Heart left ventricle (tissue), 16 donors: ENCODE measurements at regions not wholly inside any gene's neighbourhood (a gene's known extent, or its start where the extent isn't known, plus 50 kb on each side); places are given as distances from the start of the nearest gene placed in this dataset.

Experiments
- ATAC-seq, 4 donors: fragments of 200-7000 bp; cut with Tn5 transposase; one replicate each; pipeline ENCODE4 v1.9.1; 2020 to 2022; ENCODE audit warnings: moderate library complexity in 4 of 4, mild to moderate bottlenecking in 3 of 4, moderate number of reproducible peaks in 1 of 4
- DNase-seq, 5 donors: peaks; one replicate each; pipeline ENCODE4 v3.0.0-alpha.2; 2020
- H3K27ac ChIP-seq, 12 donors: fragments of 200-600 bp; sonication (generic) in 4 of 12; one replicate each; pipeline versions ENCODE4 v1.5.0 to v1.8.0; 2016 to 2022; ENCODE audit warnings: mild to moderate bottlenecking in 2 of 12
- H3K27me3 ChIP-seq, 9 donors: fragments of 200-600 bp; sonication (generic) in 2 of 9; one replicate each; pipeline versions ENCODE4 v1.5.1 to v1.8.0; 2016 to 2022; ENCODE audit warnings: mild to moderate bottlenecking in 3 of 9
- H3K36me3 ChIP-seq, 9 donors: fragments of 200-600 bp; sonication (generic) in 2 of 9; one replicate each; pipeline versions ENCODE4 v1.5.0 to v1.8.0; 2018 to 2022; ENCODE audit warnings: mild to moderate bottlenecking in 2 of 9
- H3K4me1 ChIP-seq, 12 donors: fragments of 200-600 bp; sonication (generic) in 4 of 12; one replicate each; pipeline versions ENCODE4 v1.5.0 to v1.8.0; 2016 to 2022; ENCODE audit warnings: mild to moderate bottlenecking in 3 of 12
- H3K4me3 ChIP-seq, 12 donors: fragments of 200-600 bp; sonication (generic) in 4 of 12; one replicate each; pipeline versions ENCODE4 v1.5.0 to v1.8.0; 2017 to 2022; ENCODE audit warnings: mild to moderate bottlenecking in 9 of 12, moderate library complexity in 4 of 12
- H3K9me3 ChIP-seq, 12 donors: fragments of 200-600 bp; sonication (generic) in 4 of 12; one replicate each; pipeline versions ENCODE4 v1.5.0 to v1.8.0; 2016 to 2022; ENCODE audit warnings: mild to moderate bottlenecking in 1 of 12
- POLR2A ChIP-seq, 2 donors: fragments of 450-650 bp; IDR thresholded peaks; one replicate each; pipeline ENCODE4 v1.6.1; 2017; ENCODE audit warnings: antibody characterized with exemption in 2 of 2, mild to moderate bottlenecking in 2 of 2, moderate library complexity in 2 of 2
- WGBS, 4 donors: extraction: QIAGEN DNeasy Blood & Tissue Kit in 2 of 4; methylation state at CpG; one replicate each; pipeline versions ENCODE4 v1.1.5 to v1.1.7; 2013 to 2018; 5-methylcytosine and 5-hydroxymethylcytosine counted together
- intact Hi-C, 10 donors: fragments of 100-400 bp; cut with DNase I; formaldehyde crosslinking; loops; one replicate each; pipeline versions ENCODE4 v1.11.1 to v1.14.2; 2022
- TF ChIP-seq, protein P1 (sequence below), 12 donors: fragments of 200-600 bp; sonication (generic) in 4 of 12; IDR thresholded peaks; one replicate each; pipeline versions ENCODE4 v1.5.0 to v1.8.0; 2018 to 2022; ENCODE audit warnings: antibody characterized with exemption in 12 of 12, mild to moderate bottlenecking in 5 of 12
- donor health status: ischemic (EF 13 %, LVEDD 7.1; RV severe dilation, severe dysfunction).
- donor health status: healthy with polysubstance abuse.
- donor health status: DM: no; HTN: yes; CAD: no.
- donor health status: DM: no; HTN: no; CAD: no.
- donor health status: ischemic (EF 25% LVEDD 6.9; RV normal size, moderate dysfunction).
- donor health status: ischemic (EF 25% LVEDD 5.7; RV mildly dilated, moderate dysfunction).
- donor health status: healthy.
- donor health status: DM: yes; HTN: yes; CAD: no.
- donor health status: ischemic (EF 35%, LVEDD 5.7; RV mildly dilated, moderate dysfunction).
- donor health status: nonischemic (EF 11% LVEDD 7.7; RV severe dilation, severe dysfunction).
- donor health status: DM: yes; HTN: yes; CAD: no.
- donor health status: PGD.
- donor health status: ischemic (EF 29% LVEDD 5.4; RV normal size, mild dysfunction).
- donor health status: nonischemic (EF 23%, LVEDD 6.1; RV moderate dilation, normal function).

DNA sequence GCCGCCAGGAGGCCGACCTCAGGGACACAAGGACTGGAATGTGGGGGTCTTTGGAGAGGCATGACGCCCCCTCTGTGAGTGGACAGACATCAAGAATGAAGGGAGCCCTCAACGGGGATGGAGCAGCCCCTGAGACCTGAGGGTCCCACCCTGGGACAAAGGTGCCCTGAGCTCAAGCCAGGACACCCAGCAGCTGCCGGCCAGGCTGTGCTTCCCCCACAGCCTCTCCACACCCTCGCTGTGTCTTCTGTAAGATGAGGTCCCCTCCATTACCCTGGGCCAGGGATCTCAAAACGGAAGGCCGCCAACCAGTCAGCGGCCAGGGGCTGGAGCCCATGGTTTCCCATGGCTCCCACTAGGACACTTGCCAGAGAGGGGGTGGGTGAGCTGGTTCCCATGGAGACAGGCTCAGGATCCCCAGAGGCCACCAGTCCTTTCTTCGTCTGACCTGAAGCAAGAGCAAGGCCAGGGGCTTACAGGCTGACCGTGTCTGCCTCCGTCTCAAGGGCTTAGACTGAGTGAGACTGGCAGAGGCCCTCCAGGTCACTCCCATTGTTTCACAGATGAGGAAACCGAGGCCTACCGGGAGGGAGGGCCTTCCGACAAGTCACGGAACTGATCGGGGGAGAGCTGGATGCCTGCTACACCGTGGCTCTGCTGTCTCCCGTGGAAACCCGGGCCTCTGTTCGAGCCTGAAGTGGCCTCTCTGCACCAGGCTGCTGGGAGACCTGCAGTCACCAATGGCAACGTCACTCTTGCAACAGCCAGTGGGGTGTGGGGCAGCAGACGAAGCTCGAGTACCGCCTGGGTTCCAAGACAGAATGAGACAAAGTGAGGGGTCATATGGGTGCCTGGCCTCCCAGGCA, 91.7 kb upstream of the DIO3 start:
- Histone ChIP-seq H3K36me3 (no peaks in the 10 kb centered on the region), H3K27ac (no peak overlapping the region), H3K9me3 (no peaks in the 10 kb centered on the region), H3K4me3 (no peak overlapping the region), H3K27me3 (peaks cover 0 to 26% (median 0%) of the 10 kb centered on the region in 9 donors), H3K4me1 (no peaks in the 10 kb centered on the region)
- ATAC-seq (no peak), DNase-seq (no peak)
- 73 to 79% (median 75%) methylated on average over 19 to 25 of the region's 25 CpGs for WGBS, 4 donors
- TF ChIP-seq POLR2A (IDR thresholded peaks at IDR 0.05) = no peak
- TF ChIP-seq, protein P1, sequence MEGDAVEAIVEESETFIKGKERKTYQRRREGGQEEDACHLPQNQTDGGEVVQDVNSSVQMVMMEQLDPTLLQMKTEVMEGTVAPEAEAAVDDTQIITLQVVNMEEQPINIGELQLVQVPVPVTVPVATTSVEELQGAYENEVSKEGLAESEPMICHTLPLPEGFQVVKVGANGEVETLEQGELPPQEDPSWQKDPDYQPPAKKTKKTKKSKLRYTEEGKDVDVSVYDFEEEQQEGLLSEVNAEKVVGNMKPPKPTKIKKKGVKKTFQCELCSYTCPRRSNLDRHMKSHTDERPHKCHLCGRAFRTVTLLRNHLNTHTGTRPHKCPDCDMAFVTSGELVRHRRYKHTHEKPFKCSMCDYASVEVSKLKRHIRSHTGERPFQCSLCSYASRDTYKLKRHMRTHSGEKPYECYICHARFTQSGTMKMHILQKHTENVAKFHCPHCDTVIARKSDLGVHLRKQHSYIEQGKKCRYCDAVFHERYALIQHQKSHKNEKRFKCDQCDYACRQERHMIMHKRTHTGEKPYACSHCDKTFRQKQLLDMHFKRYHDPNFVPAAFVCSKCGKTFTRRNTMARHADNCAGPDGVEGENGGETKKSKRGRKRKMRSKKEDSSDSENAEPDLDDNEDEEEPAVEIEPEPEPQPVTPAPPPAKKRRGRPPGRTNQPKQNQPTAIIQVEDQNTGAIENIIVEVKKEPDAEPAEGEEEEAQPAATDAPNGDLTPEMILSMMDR (IDR thresholded peaks at IDR 0.05) = no peak
- intact Hi-C loops = no loop called here

DNA sequence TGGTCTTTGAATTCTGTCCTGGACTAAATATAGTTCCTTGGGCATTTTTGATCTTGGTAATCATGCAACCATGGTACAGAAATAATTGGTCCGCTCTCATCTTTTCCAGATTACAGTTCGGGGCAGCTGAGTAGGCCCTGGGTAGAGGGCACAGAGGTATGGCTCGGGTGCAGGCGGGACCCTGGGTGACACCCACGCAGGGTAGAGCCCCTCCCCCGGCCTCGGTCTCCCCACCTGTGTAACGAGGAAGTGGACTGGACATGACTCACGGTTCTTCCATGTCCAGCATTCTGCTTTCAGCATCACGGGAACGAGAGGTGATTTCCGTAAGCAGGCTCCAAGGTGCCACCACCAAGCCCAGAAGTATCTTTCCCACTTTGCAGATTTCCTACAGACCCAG, 91.0 kb upstream of the DIO3 start:
- intact Hi-C loops = no loop called here
- WGBS, 4 donors = 70 to 79% (median 73%) methylated on average over 12 of the region's 12 CpGs
- DNase-seq (no peak), ATAC-seq (no peak)
- Histone ChIP-seq H3K9me3 (no peaks in the 10 kb centered on the region), H3K36me3 (no peaks in the 10 kb centered on the region), H3K4me1 (peaks cover 0 to under 1% (median 0%) of the 10 kb centered on the region in 12 donors), H3K27ac (no peak overlapping the region), H3K4me3 (no peak overlapping the region), H3K27me3 (peaks cover 0 to 31% (median 0%) of the 10 kb centered on the region in 9 donors)
- TF ChIP-seq, protein P1 (IDR thresholded peaks at IDR 0.05) = no peak
- TF ChIP-seq POLR2A (IDR thresholded peaks at IDR 0.05) = no peak

DNA sequence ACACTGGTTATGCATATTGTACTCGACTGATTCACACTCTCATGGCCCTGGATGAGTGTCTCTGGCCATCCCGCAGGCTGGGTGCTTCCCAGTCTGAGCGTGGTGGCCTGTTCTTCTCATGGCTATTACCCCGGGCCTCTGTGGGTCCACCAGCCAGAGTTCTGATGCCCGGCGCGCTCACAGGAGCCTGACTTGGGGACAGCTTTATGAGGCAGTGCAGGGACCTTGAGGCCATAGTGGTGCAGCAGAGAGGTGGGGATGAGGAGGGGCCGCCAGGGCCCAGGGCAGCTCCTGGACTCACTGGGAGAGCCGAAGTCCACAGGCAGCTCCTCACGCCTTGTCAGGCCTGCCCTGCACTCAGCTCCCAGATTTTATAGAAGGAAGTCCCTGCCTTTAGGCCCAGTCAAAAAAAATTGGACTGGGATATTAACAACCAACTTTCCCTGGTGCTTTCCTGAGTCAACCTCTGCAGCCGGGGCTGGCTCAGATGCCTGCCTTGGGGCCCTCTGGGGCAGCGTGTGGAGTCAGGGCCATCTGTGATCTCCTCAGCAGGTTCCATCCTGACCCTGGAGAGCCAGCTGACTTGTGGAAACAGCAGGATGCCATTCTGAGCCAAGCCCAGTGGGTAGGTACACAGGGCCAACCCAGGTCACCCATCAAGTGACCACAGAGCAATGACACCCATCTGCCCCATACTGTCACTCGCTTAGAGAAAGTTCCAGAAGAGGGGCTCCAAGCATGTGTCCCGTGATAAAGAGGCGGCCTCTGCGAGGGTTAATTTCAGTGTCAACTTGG, 89.4 kb upstream of the DIO3 start:
- WGBS, 4 donors = 79 to 88% (median 84%) methylated on average over 11 to 16 of the region's 16 CpGs
- no peak for DNase-seq
- Histone ChIP-seq H3K27me3 (peaks cover 0 to 24% (median 5%) of the 10 kb centered on the region in 9 donors), H3K4me1 (peaks cover 0 to 3% (median 0%) of the 10 kb centered on the region in 12 donors), H3K4me3 (no peak overlapping the region), H3K27ac (no peak overlapping the region), H3K36me3 (no peaks in the 10 kb centered on the region), H3K9me3 (no peaks in the 10 kb centered on the region)
- no peak for TF ChIP-seq POLR2A (IDR thresholded peaks at IDR 0.05)
- TF ChIP-seq, protein P1 (IDR thresholded peaks at IDR 0.05) = no peak
- intact Hi-C loops = no loop called here
- ATAC-seq = no peak

DNA sequence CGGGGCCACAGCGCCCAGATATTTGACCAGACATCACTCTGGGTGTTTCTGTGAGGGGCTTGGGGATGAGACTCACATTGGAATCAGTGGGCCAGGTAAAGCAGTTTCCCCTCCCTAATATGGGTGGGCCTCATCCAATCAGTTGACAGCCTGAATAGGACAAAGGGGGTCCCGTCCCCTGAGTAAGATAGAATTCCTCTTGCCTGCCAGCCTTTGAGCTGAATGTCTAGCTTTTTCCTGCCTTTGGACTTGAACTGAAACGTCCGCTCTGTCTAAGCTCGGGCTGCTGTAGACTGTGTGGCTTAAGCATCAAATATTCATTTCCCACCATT, 88.8 kb upstream of the DIO3 start:
- H3K4me1 ChIP-seq = peaks cover 0 to 3% (median 0%) of the 10 kb centered on the region in 12 donors
- intact Hi-C loops = no loop called here
- TF ChIP-seq, protein P1 (IDR thresholded peaks at IDR 0.05) = no peak
- TF ChIP-seq POLR2A (IDR thresholded peaks at IDR 0.05) = no peak
- H3K9me3 ChIP-seq = no peaks in the 10 kb centered on the region
- peaks cover 0 to 24% (median 5%) of the 10 kb centered on the region in 9 donors for H3K27me3 ChIP-seq
- no peak overlapping the region for H3K4me3 ChIP-seq
- WGBS, 4 donors = 76 to 87% (median 80%) methylated on average over 6 of the region's 6 CpGs
- DNase-seq (no peak), ATAC-seq (no peak)
- H3K27ac ChIP-seq = no peak overlapping the region
- no peaks in the 10 kb centered on the region for H3K36me3 ChIP-seq
